ENCODE measurements at regions not wholly inside any gene's neighbourhood (a gene's known extent, or its start where the extent isn't known, plus 50 kb on each side); places are given as distances from the start of the nearest gene placed in this dataset.

GRCh38 chr3:43999728-44000319 is 241.9 kb upstream of the TOPAZ1 start:
- Mint-ChIP-seq H3K4me3 (peak overlapping the region; percentile 40), H3K9me3 (no peaks in the 10 kb centered on the region), H3K27ac (no peak overlapping the region), H3K4me1 (peaks cover 12 to 37% of the 10 kb centered on the region in 2 donors), H3K36me3 (no peaks in the 10 kb centered on the region), H3K27me3 (ENCODE audit: low read depth in 2 of 2) (peaks cover 70 to 72% of the 10 kb centered on the region in 2 donors)
- intact Hi-C loops (cut with micrococcal nuclease), result no loop called here
- TF ChIP-seq CTCF (IDR thresholded peaks at IDR 0.05), result no peak
- Histone ChIP-seq H3K4me3 (ENCODE audit: low read length) (no peak overlapping the region), H3K4me1 (ENCODE audit: control insufficient read depth, insufficient read depth, low read length) (peaks cover 45% of the 10 kb centered on the region), H3K9me3 (ENCODE audit: control insufficient read depth, insufficient read depth, low read length) (no peaks in the 10 kb centered on the region), H3K36me3 (ENCODE audit: control insufficient read depth, insufficient read depth, low read length) (no peaks in the 10 kb centered on the region), H3K27ac (ENCODE audit: low read length) (no peak overlapping the region), H3K27me3 (ENCODE audit: control insufficient read depth, insufficient read depth, low read length) (peaks cover 56% of the 10 kb centered on the region)
- DNase-seq (no peak), ATAC-seq (no peak)
- 64% methylated on average over 7 of the region's 7 CpGs for WGBS (ENCODE audit: insufficient coverage)

- H3K27me3 Mint-ChIP-seq (ENCODE audit: low read depth in 2 of 2), result peaks cover 69 to 70% of the 10 kb centered on the region in 2 donors
- intact Hi-C loops (cut with micrococcal nuclease), result no loop called here
- H3K27me3 ChIP-seq (ENCODE audit: control insufficient read depth, insufficient read depth, low read length), result peaks cover 58% of the 10 kb centered on the region
- H3K36me3 ChIP-seq (ENCODE audit: control insufficient read depth, insufficient read depth, low read length), result no peaks in the 10 kb centered on the region
- DNase-seq, result no peak
- H3K27ac Mint-ChIP-seq, result no peak overlapping the region
- H3K4me3 ChIP-seq (ENCODE audit: low read length), result no peak overlapping the region
- no peak for TF ChIP-seq CTCF (IDR thresholded peaks at IDR 0.05)
- no peak overlapping the region for H3K27ac ChIP-seq (ENCODE audit: low read length)
- peaks cover 12 to 32% of the 10 kb centered on the region in 2 donors for H3K4me1 Mint-ChIP-seq
- ATAC-seq, result no peak
- H3K36me3 Mint-ChIP-seq, result no peaks in the 10 kb centered on the region
- WGBS (ENCODE audit: insufficient coverage), result 89% methylated on average over 3 of the region's 3 CpGs
- H3K4me3 Mint-ChIP-seq, result no peak overlapping the region
- no peaks in the 10 kb centered on the region for H3K9me3 Mint-ChIP-seq
- no peaks in the 10 kb centered on the region for H3K9me3 ChIP-seq (ENCODE audit: control insufficient read depth, insufficient read depth, low read length)
- H3K4me1 ChIP-seq (ENCODE audit: control insufficient read depth, insufficient read depth, low read length), result peaks cover 39% of the 10 kb centered on the region
Observed at GRCh38 chr3:44000586-44000985, 241.1 kb upstream of the TOPAZ1 start.

DNA sequence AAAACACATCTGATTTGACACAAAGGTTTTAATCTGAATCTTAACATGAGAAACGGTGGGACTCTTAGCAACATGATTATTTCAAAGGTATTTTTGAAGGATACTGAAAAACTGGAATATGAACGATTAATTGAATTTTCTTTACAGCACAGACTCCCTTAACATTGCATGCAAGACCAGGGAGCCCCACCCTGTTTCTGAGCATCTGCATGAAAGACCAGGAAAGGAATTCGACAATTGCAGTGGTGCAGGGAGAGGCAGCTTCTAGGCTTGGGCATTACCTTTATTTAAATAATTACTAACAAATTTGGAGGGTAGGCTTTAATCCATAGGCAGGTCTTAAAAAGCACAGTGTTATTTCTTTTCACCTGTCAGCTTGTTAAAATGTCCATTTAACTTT is 240.6 kb upstream of the TOPAZ1 start:
- Histone ChIP-seq H3K27ac (ENCODE audit: low read length) (no peak overlapping the region), H3K36me3 (ENCODE audit: control insufficient read depth, insufficient read depth, low read length) (no peaks in the 10 kb centered on the region), H3K4me1 (ENCODE audit: control insufficient read depth, insufficient read depth, low read length) (peaks cover 34% of the 10 kb centered on the region), H3K27me3 (ENCODE audit: control insufficient read depth, insufficient read depth, low read length) (peaks cover 54% of the 10 kb centered on the region), H3K4me3 (ENCODE audit: low read length) (no peak overlapping the region), H3K9me3 (ENCODE audit: control insufficient read depth, insufficient read depth, low read length) (no peaks in the 10 kb centered on the region)
- no peak for ATAC-seq
- no peak for TF ChIP-seq CTCF (IDR thresholded peaks at IDR 0.05)
- WGBS (ENCODE audit: insufficient coverage), result 100% methylated on average over 1 of the region's 3 CpGs
- H3K36me3 Mint-ChIP-seq, result no peaks in the 10 kb centered on the region
- H3K9me3 Mint-ChIP-seq, result no peaks in the 10 kb centered on the region
- H3K27ac Mint-ChIP-seq, result no peak overlapping the region
- no peak for DNase-seq
- peaks cover 64 to 70% of the 10 kb centered on the region in 2 donors for H3K27me3 Mint-ChIP-seq (ENCODE audit: low read depth in 2 of 2)
- H3K4me3 Mint-ChIP-seq, result no peak overlapping the region
- H3K4me1 Mint-ChIP-seq, result peaks cover 8 to 27% of the 10 kb centered on the region in 2 donors
- intact Hi-C loops (cut with micrococcal nuclease), result no loop called here

DNA sequence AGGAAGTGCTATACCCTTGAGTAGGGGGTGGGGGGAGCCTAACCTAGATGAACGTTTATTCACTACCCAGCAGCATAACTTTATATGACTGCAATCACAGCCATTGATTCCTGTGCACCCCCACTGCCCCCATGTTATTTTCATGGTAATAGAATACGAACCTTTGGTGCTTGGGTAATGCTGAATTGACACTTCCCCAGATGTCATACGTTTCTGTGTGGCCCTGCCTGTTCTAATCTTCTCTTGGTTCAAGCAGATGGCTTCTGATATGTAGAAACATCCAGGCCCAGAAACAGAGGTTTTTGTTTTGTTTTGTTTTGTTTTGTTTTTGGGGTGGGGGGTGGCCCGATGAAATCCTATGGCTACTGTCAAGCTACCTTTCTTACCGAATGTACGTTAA is 237.9 kb upstream of the TOPAZ1 start:
- Mint-ChIP-seq H3K9me3 (no peaks in the 10 kb centered on the region), H3K4me1 (peaks cover 0 to 5% of the 10 kb centered on the region in 2 donors), H3K27ac (no peak overlapping the region), H3K27me3 (ENCODE audit: low read depth in 2 of 2) (peaks cover 40 to 55% of the 10 kb centered on the region in 2 donors), H3K36me3 (no peaks in the 10 kb centered on the region), H3K4me3 (no peak overlapping the region)
- no peak overlapping the region for H3K4me3 ChIP-seq (ENCODE audit: low read length)
- no peak for TF ChIP-seq CTCF (IDR thresholded peaks at IDR 0.05)
- peaks cover 7% of the 10 kb centered on the region for H3K4me1 ChIP-seq (ENCODE audit: control insufficient read depth, insufficient read depth, low read length)
- peaks cover 28% of the 10 kb centered on the region for H3K27me3 ChIP-seq (ENCODE audit: control insufficient read depth, insufficient read depth, low read length)
- intact Hi-C loops (cut with micrococcal nuclease), result no loop called here
- no peaks in the 10 kb centered on the region for H3K36me3 ChIP-seq (ENCODE audit: control insufficient read depth, insufficient read depth, low read length)
- DNase-seq, result no peak
- 86% methylated on average over 5 of the region's 6 CpGs for WGBS (ENCODE audit: insufficient coverage)
- no peak for ATAC-seq
- H3K27ac ChIP-seq (ENCODE audit: low read length), result no peak overlapping the region
- no peaks in the 10 kb centered on the region for H3K9me3 ChIP-seq (ENCODE audit: control insufficient read depth, insufficient read depth, low read length)
